ENCODE measurements at regions not wholly inside any gene's neighbourhood (a gene's known extent, or its start where the extent isn't known, plus 50 kb on each side); places are given as distances from the start of the nearest gene placed in this dataset.

DNA sequence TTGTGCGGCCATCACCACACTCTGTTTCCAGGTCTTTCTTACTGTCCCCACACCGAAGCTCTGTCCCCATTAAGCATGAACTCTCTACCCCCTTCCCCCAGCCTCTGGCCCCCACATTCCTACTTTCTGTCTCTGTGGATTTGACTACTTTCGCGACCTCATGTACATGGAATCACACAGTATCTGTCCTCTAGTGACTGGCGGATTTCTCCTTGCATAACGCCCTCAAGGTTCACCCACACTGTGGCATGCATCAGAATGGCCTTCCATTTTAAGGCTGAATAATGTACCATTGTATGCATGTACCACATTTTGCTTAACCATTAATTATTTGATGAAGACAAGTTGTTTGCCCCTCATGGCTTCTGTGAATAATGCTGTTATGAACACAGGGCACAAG is 467.6 kb upstream of the HS6ST1 start:
- Histone ChIP-seq H3K27ac (ENCODE audit: low read depth, low read length) (no peak overlapping the region), H3K9me3 (ENCODE audit: control insufficient read depth in 5 of 5, low read length in 5 of 5) (no peaks in the 10 kb centered on the region), H3K4me3 (ENCODE audit: low read depth in 1 of 5, low read length in 5 of 5) (no peak overlapping the region), H3K4me1 (ENCODE audit: control insufficient read depth in 5 of 5, insufficient read depth in 5 of 5, low read length in 5 of 5) (peaks cover 0 to 10% (median 7%) of the 10 kb centered on the region in 5 donors), H3K36me3 (ENCODE audit: control insufficient read depth in 5 of 5, insufficient read depth in 5 of 5, low read length in 5 of 5) (no peaks in the 10 kb centered on the region), H3K27me3 (ENCODE audit: control insufficient read depth in 5 of 5, insufficient read depth in 4 of 5, low read length in 5 of 5) (peaks cover 0 to 11% (median 9%) of the 10 kb centered on the region in 5 donors), H3K9ac (ENCODE audit: low read length in 5 of 5) (no peak overlapping the region)

DNA sequence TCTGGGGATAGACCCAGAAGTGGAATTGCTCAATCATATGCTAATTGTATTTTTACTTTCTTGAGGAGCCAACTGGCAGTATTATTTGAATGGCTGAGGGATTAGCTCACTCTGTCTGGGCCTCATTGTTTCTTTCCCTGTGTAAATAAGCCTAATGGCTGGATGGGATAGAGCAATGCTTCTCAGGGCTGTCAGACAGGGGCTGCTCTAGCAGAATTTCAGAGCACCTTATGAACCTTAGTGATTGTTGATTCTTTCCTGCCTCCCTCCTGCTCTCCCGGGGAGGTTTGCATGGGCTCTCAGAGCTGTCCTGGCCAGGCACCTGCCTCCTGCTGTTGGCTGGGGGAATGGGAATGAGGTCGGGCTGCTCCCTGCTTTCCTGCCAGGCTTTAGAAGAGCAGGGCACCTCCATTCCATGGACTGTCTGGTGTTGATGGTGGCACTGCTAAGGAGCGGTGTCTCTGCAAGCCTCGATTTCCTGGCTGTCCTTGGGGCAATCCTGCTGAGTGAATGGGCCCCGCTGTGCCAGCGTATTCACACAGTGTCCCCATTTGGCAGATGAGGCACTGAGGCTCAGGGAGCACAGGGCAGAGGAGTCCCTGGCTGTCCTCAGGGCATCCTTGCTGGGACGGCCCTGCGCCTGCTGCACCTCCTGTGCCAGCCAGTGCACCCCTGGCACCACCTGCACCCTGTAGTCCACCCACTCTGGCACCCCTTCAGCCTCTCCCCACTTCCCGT is 468.2 kb upstream of the HS6ST1 start:
- no peaks in the 10 kb centered on the region for H3K9me3 ChIP-seq (ENCODE audit: control insufficient read depth in 5 of 5, low read length in 5 of 5)
- no peak overlapping the region for H3K27ac ChIP-seq (ENCODE audit: low read depth, low read length)
- H3K36me3 ChIP-seq (ENCODE audit: control insufficient read depth in 5 of 5, insufficient read depth in 5 of 5, low read length in 5 of 5) = no peaks in the 10 kb centered on the region
- no peak overlapping the region for H3K4me3 ChIP-seq (ENCODE audit: low read depth in 1 of 5, low read length in 5 of 5)
- H3K27me3 ChIP-seq (ENCODE audit: control insufficient read depth in 5 of 5, insufficient read depth in 4 of 5, low read length in 5 of 5) = peaks cover 0 to 11% (median 10%) of the 10 kb centered on the region in 5 donors
- H3K9ac ChIP-seq (ENCODE audit: low read length in 5 of 5) = no peak overlapping the region
- peaks cover 0 to 10% (median 7%) of the 10 kb centered on the region in 5 donors for H3K4me1 ChIP-seq (ENCODE audit: control insufficient read depth in 5 of 5, insufficient read depth in 5 of 5, low read length in 5 of 5)

DNA sequence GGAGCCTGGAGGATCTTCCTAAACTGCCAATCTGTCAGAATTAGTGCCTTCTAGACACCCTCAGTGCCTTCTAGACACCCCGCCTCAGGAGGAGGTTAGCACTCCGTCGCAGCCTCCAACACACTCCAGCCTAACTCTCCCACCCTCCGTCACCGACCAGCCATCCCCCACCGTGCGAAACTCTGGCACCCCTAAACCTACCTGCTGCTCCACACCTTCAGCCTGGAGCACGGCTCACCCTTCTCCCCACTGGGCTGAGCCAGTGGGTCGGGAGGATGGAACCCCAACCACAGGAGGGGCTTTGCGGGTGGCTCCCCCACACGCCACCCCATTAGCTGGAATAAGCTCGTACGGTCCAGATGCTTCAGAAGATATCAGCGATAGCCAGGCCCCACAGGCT is 468.9 kb upstream of the HS6ST1 start:
- no peak overlapping the region for H3K4me3 ChIP-seq (ENCODE audit: low read depth in 1 of 5, low read length in 5 of 5)
- H3K36me3 ChIP-seq (ENCODE audit: control insufficient read depth in 5 of 5, insufficient read depth in 5 of 5, low read length in 5 of 5) = no peaks in the 10 kb centered on the region
- peaks cover 0 to 11% (median 10%) of the 10 kb centered on the region in 5 donors for H3K27me3 ChIP-seq (ENCODE audit: control insufficient read depth in 5 of 5, insufficient read depth in 4 of 5, low read length in 5 of 5)
- no peak overlapping the region for H3K9ac ChIP-seq (ENCODE audit: low read length in 5 of 5)
- H3K9me3 ChIP-seq (ENCODE audit: control insufficient read depth in 5 of 5, low read length in 5 of 5) = no peaks in the 10 kb centered on the region
- H3K4me1 ChIP-seq (ENCODE audit: control insufficient read depth in 5 of 5, insufficient read depth in 5 of 5, low read length in 5 of 5) = peaks cover 0 to 10% (median 7%) of the 10 kb centered on the region in 5 donors
- no peak overlapping the region for H3K27ac ChIP-seq (ENCODE audit: low read depth, low read length)

DNA sequence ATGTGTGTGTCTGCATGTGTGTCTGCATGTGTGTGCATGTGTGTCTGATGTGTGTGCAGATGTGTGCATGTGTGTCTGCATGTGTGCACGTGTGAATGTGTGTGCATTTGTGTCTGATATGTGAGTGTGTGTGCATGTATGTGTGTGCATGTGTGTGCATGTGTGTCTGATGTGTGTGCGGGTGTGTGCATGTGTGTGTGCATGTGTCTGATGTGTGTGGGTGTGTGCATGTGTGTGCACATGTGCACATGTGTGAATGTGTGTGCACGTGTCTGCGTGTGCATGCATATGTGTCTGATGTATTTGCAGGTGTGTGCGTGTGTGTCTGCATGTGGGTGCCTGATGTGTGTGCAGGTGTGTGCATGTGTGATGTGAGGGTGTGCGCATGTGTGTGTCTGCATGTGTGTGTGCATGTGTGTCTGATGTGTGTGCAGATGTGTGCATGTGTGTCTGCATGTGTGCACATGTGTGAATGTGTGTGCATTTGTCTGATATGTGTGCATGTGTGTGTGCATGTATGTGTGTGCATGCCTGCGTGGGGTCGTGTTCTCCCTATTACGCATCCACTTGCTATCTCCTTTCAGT is 470.1 kb upstream of the HS6ST1 start:
- H3K27ac ChIP-seq (ENCODE audit: low read depth, low read length) = no peak overlapping the region
- peaks cover 0 to 10% (median 7%) of the 10 kb centered on the region in 5 donors for H3K4me1 ChIP-seq (ENCODE audit: control insufficient read depth in 5 of 5, insufficient read depth in 5 of 5, low read length in 5 of 5)
- H3K9ac ChIP-seq (ENCODE audit: low read length in 5 of 5) = no peak overlapping the region
- no peak overlapping the region for H3K4me3 ChIP-seq (ENCODE audit: low read depth in 1 of 5, low read length in 5 of 5)
- peaks cover 0 to 8% (median 7%) of the 10 kb centered on the region in 5 donors for H3K27me3 ChIP-seq (ENCODE audit: control insufficient read depth in 5 of 5, insufficient read depth in 4 of 5, low read length in 5 of 5)
- no peaks in the 10 kb centered on the region for H3K36me3 ChIP-seq (ENCODE audit: control insufficient read depth in 5 of 5, insufficient read depth in 5 of 5, low read length in 5 of 5)
- H3K9me3 ChIP-seq (ENCODE audit: control insufficient read depth in 5 of 5, low read length in 5 of 5) = no peaks in the 10 kb centered on the region

DNA sequence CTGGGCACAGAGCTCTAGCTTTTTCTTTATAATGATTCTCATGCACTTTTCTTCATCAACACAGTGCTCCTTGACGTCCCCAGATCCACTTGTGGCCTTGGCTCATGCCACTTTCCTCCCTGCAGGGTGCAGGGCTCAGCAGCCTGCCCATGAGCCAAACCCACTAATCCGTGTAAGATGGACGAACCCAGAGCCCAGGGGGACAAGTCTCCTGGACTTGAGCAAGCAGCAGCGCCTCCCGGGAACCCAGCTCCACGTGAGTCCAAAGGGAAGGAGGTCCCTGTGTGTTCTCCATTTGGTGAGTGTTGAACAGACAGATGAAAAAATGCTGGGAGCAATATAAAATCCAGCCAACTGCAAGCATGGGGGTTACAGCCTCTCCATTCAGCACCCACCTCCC is 470.6 kb upstream of the HS6ST1 start:
- Histone ChIP-seq H3K4me3 (ENCODE audit: low read depth in 1 of 5, low read length in 5 of 5) (no peak overlapping the region), H3K4me1 (ENCODE audit: control insufficient read depth in 5 of 5, insufficient read depth in 5 of 5, low read length in 5 of 5) (peaks cover 0 to 10% (median 7%) of the 10 kb centered on the region in 5 donors), H3K9ac (ENCODE audit: low read length in 5 of 5) (no peak overlapping the region), H3K27ac (ENCODE audit: low read depth, low read length) (no peak overlapping the region), H3K9me3 (ENCODE audit: control insufficient read depth in 5 of 5, low read length in 5 of 5) (no peaks in the 10 kb centered on the region), H3K36me3 (ENCODE audit: control insufficient read depth in 5 of 5, insufficient read depth in 5 of 5, low read length in 5 of 5) (no peaks in the 10 kb centered on the region), H3K27me3 (ENCODE audit: control insufficient read depth in 5 of 5, insufficient read depth in 4 of 5, low read length in 5 of 5) (peaks cover 0 to 8% (median 7%) of the 10 kb centered on the region in 5 donors)

DNA sequence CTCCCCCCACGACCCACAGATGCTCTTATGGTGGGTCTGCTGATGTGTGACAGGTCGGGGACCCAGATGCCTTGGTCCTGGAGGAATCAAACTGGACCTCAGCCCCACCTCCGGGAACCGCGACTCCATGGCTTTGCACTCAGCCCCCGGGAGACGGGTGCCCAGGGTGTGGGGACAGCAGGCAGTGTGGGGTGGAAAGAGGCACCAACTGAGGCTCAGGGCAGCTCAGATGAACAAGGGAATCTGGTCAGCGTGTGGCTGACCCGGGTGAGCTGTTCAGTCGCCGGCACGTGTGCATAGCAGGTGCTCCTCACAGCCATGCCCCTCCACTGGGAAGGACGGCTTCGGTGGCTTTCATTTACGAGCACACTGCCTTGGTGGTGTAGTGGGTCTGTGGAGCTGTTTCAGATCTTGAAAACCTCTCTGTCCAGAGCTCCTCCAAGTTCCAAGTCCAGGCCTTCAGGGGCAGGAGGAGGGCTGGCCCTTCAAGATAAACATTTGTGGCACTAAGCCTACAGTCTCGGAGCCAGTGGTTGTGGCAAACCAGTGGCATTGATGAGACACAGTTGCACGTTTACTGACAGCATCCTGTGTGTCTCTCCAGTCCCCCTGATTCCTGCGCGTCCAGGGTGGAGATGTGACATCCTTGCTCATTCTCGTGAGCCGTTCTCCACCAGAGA is 471.2 kb upstream of the HS6ST1 start:
- Histone ChIP-seq H3K27ac (ENCODE audit: low read depth, low read length) (no peak overlapping the region), H3K4me1 (ENCODE audit: control insufficient read depth in 5 of 5, insufficient read depth in 5 of 5, low read length in 5 of 5) (peaks cover 0 to 10% (median 7%) of the 10 kb centered on the region in 5 donors), H3K36me3 (ENCODE audit: control insufficient read depth in 5 of 5, insufficient read depth in 5 of 5, low read length in 5 of 5) (no peaks in the 10 kb centered on the region), H3K9me3 (ENCODE audit: control insufficient read depth in 5 of 5, low read length in 5 of 5) (no peaks in the 10 kb centered on the region), H3K4me3 (ENCODE audit: low read depth in 1 of 5, low read length in 5 of 5) (no peak overlapping the region), H3K9ac (ENCODE audit: low read length in 5 of 5) (no peak overlapping the region), H3K27me3 (ENCODE audit: control insufficient read depth in 5 of 5, insufficient read depth in 4 of 5, low read length in 5 of 5) (peaks cover 0 to 8% (median 6%) of the 10 kb centered on the region in 5 donors)

DNA sequence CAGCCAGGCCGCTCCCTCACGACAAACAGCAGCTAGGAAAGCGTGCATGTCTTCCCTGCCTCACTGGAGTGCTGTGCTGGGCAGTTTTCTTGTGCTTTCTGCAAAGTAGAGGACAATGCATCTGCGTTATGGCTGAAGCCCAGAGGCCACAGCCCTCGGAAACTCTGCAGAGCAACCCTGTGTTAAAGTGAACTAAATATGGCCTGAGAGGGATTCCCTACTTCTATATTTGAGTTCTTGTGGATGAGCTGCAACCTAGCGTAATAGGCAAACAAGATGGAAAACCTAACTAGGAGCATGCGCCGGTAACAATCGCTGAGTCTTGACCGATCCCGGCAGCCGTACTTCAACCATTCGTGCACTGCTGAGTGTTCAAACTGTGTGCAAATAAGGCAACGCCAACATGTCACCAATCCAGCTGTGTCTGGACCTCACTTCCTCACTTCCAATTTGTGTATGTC is 471.9 kb upstream of the HS6ST1 start:
- no peak overlapping the region for H3K4me3 ChIP-seq (ENCODE audit: low read depth in 1 of 5, low read length in 5 of 5)
- no peak overlapping the region for H3K9ac ChIP-seq (ENCODE audit: low read length in 5 of 5)

DNA sequence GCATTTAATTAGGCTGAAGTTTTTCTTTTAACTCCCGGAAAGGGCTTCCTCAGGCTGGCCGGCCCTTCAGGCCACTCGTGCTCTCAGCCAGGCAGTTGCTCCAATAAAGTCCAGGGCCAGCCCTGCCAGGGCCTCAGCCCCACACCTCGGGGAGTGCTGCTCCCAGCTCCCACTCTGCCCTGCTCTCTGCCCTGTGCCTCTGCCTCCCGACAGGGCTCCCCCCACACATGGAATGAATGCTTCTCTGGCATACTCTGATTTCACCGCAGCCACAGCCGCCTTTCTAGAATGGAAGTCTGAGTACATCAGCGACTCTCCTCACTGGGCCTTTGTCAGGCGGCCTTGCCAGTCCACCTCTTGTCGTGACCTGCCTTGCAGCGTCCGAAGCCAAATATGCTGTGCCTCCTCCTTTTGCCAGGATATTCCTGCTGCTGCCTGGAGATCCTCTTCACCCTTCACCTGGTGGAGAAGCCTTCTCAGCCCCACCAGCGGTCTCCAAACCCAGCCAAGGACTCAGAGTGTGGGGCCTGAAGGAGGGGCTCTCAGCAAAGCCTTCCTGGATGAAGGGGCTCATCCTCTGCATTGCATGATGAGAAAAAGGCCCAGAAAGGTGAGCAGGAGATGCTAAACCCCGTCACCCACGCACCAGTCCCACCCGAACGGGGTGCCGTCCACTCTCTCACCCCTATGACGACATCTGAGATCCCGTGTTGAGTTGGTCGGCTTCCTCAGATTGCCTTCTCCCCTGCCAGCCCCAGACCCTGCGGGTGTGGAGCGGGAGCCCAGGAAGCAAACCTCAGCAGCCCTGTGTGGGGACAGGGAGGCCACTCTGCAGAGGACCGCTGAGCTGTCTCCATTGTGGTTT is 472.7 kb upstream of the HS6ST1 start:
- Histone ChIP-seq H3K27me3 (ENCODE audit: control insufficient read depth in 5 of 5, insufficient read depth in 4 of 5, low read length in 5 of 5) (peaks cover 0 to 8% (median 6%) of the 10 kb centered on the region in 5 donors), H3K27ac (ENCODE audit: low read depth, low read length) (no peak overlapping the region), H3K4me3 (ENCODE audit: low read depth in 1 of 5, low read length in 5 of 5) (no peak overlapping the region), H3K4me1 (ENCODE audit: control insufficient read depth in 5 of 5, insufficient read depth in 5 of 5, low read length in 5 of 5) (peaks cover 0 to 9% (median 7%) of the 10 kb centered on the region in 5 donors), H3K9ac (ENCODE audit: low read length in 5 of 5) (no peak overlapping the region), H3K9me3 (ENCODE audit: control insufficient read depth in 5 of 5, low read length in 5 of 5) (no peaks in the 10 kb centered on the region), H3K36me3 (ENCODE audit: control insufficient read depth in 5 of 5, insufficient read depth in 5 of 5, low read length in 5 of 5) (no peaks in the 10 kb centered on the region)

More for the DNA sequence above, 471.9 kb upstream of the HS6ST1 start:
- no peaks in the 10 kb centered on the region for H3K9me3 ChIP-seq (ENCODE audit: control insufficient read depth in 5 of 5, low read length in 5 of 5)
- no peaks in the 10 kb centered on the region for H3K36me3 ChIP-seq (ENCODE audit: control insufficient read depth in 5 of 5, insufficient read depth in 5 of 5, low read length in 5 of 5)
- H3K4me1 ChIP-seq (ENCODE audit: control insufficient read depth in 5 of 5, insufficient read depth in 5 of 5, low read length in 5 of 5) = peaks cover 0 to 10% (median 7%) of the 10 kb centered on the region in 5 donors
- peaks cover 0 to 8% (median 6%) of the 10 kb centered on the region in 5 donors for H3K27me3 ChIP-seq (ENCODE audit: control insufficient read depth in 5 of 5, insufficient read depth in 4 of 5, low read length in 5 of 5)
- no peak overlapping the region for H3K27ac ChIP-seq (ENCODE audit: low read depth, low read length)

DNA sequence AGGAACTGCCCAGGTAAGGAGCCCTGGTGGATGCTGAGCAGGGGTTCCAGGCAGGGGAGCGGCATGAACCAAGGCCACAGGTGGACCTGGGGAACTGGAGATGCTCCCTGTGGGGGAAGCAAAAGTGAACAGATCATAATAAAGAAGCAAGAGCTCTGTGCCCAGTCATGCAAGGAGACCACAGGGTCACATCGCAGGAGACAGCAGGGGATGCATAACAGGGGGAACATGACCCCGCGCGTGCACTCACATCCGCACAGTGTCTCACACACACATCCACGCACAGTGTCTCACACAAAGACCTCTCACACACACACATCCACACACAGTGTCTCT is 473.3 kb upstream of the HS6ST1 start:
- Histone ChIP-seq H3K9ac (ENCODE audit: low read length in 5 of 5) (no peak overlapping the region), H3K27me3 (ENCODE audit: control insufficient read depth in 5 of 5, insufficient read depth in 4 of 5, low read length in 5 of 5) (peaks cover 0 to 8% (median 6%) of the 10 kb centered on the region in 5 donors), H3K4me1 (ENCODE audit: control insufficient read depth in 5 of 5, insufficient read depth in 5 of 5, low read length in 5 of 5) (peaks cover 0 to 4% (median 2%) of the 10 kb centered on the region in 5 donors), H3K27ac (ENCODE audit: low read depth, low read length) (no peak overlapping the region), H3K36me3 (ENCODE audit: control insufficient read depth in 5 of 5, insufficient read depth in 5 of 5, low read length in 5 of 5) (no peaks in the 10 kb centered on the region), H3K4me3 (ENCODE audit: low read depth in 1 of 5, low read length in 5 of 5) (no peak overlapping the region), H3K9me3 (ENCODE audit: control insufficient read depth in 5 of 5, low read length in 5 of 5) (no peaks in the 10 kb centered on the region)
